ENCODE measurements at regions not wholly inside any gene's neighbourhood (a gene's known extent, or its start where the extent isn't known, plus 50 kb on each side); places are given as distances from the start of the nearest gene placed in this dataset.
"Not testable (repeated sequence)": the region's sequence is repeated elsewhere in the genome, so short reads cannot be mapped to it uniquely, and the experiment has no call there.

GRCh38 chr4:115969756-115970155 lies 856.3 kb upstream of the NDST4 start:
- intact Hi-C loops (cut with DNase I): no loop called here
- no peaks in the 10 kb centered on the region for H3K36me3 ChIP-seq
- H3K4me3 ChIP-seq: no peak overlapping the region
- H3K4me1 ChIP-seq (replicated peaks): no peaks in the 10 kb centered on the region
- H3K9me3 ChIP-seq: no peaks in the 10 kb centered on the region
- no peaks in the 10 kb centered on the region for H3K27me3 ChIP-seq (replicated peaks; ENCODE audit: insufficient read depth)
- no peak overlapping the region for H3K27ac ChIP-seq
- TF ChIP-seq POLR2A (IDR thresholded peaks at IDR 0.05) (no peak), CTCF (IDR thresholded peaks at IDR 0.05) (no peak), POLR2AphosphoS5 (IDR thresholded peaks at IDR 0.05) (no peak)
- no peak for DNase-seq (ENCODE audit: low spot score)
- WGBS: 50% methylated on average over 1 of the region's 1 CpG

GRCh38 chr4:115965588-115965987 lies 852.2 kb upstream of the NDST4 start:
- Histone ChIP-seq H3K27ac (no peak overlapping the region), H3K27me3 (replicated peaks; ENCODE audit: insufficient read depth) (no peaks in the 10 kb centered on the region), H3K36me3 (no peaks in the 10 kb centered on the region), H3K4me3 (no peak overlapping the region), H3K4me1 (replicated peaks) (no peaks in the 10 kb centered on the region), H3K9me3 (no peaks in the 10 kb centered on the region)
- WGBS: 93% methylated on average over 3 of the region's 3 CpGs
- DNase-seq (ENCODE audit: low spot score): no peak
- TF ChIP-seq POLR2AphosphoS5 (IDR thresholded peaks at IDR 0.05) (no peak), CTCF (IDR thresholded peaks at IDR 0.05) (no peak), POLR2A (IDR thresholded peaks at IDR 0.05) (no peak)
- intact Hi-C loops (cut with DNase I): no loop called here

- H3K9me3 ChIP-seq; DNase-seq (ENCODE audit: low spot score); H3K4me1 ChIP-seq (replicated peaks); H3K4me3 ChIP-seq; H3K27me3 ChIP-seq (replicated peaks; ENCODE audit: insufficient read depth); intact Hi-C loops (cut with DNase I); H3K36me3 ChIP-seq; H3K27ac ChIP-seq: not testable (repeated sequence)
- WGBS: 82% methylated on average over 6 of the region's 6 CpGs
Measured at GRCh38 chr4:115956054-115956796, 842.8 kb upstream of the NDST4 start.

- intact Hi-C loops (cut with DNase I): no loop called here
- no peaks in the 10 kb centered on the region for H3K27me3 ChIP-seq (replicated peaks; ENCODE audit: insufficient read depth)
- no peak for DNase-seq (ENCODE audit: low spot score)
- TF ChIP-seq POLR2AphosphoS5 (IDR thresholded peaks at IDR 0.05): no peak
- no peak for TF ChIP-seq CTCF (IDR thresholded peaks at IDR 0.05)
- TF ChIP-seq POLR2A (IDR thresholded peaks at IDR 0.05): no peak
- WGBS: 93% methylated on average over 10 of the region's 10 CpGs
- H3K4me1 ChIP-seq (replicated peaks): no peaks in the 10 kb centered on the region
- H3K4me3 ChIP-seq: no peak overlapping the region
- H3K36me3 ChIP-seq: no peaks in the 10 kb centered on the region
- H3K27ac ChIP-seq: no peak overlapping the region
- no peaks in the 10 kb centered on the region for H3K9me3 ChIP-seq
Measured at GRCh38 chr4:115950806-115951205, 837.4 kb upstream of the NDST4 start.

- H3K4me3 ChIP-seq; DNase-seq (ENCODE audit: low spot score); H3K27ac ChIP-seq; H3K36me3 ChIP-seq; H3K9me3 ChIP-seq; H3K4me1 ChIP-seq (replicated peaks); intact Hi-C loops (cut with DNase I); H3K27me3 ChIP-seq (replicated peaks; ENCODE audit: insufficient read depth): not testable (repeated sequence)
- 93% methylated on average over 3 of the region's 3 CpGs for WGBS
Measured at GRCh38 chr4:115949974-115950743, 836.7 kb upstream of the NDST4 start.

GRCh38 chr4:115945026-115945425 lies 831.6 kb upstream of the NDST4 start:
- H3K4me1 ChIP-seq (replicated peaks): no peaks in the 10 kb centered on the region
- DNase-seq (ENCODE audit: low spot score): no peak
- intact Hi-C loops (cut with DNase I): no loop called here
- no peaks in the 10 kb centered on the region for H3K27me3 ChIP-seq (replicated peaks; ENCODE audit: insufficient read depth)
- H3K36me3 ChIP-seq: no peaks in the 10 kb centered on the region
- no peak overlapping the region for H3K27ac ChIP-seq
- no peaks in the 10 kb centered on the region for H3K9me3 ChIP-seq
- no peak overlapping the region for H3K4me3 ChIP-seq
- no peak for TF ChIP-seq CTCF (IDR thresholded peaks at IDR 0.05)
- TF ChIP-seq POLR2A (IDR thresholded peaks at IDR 0.05): no peak
- no peak for TF ChIP-seq POLR2AphosphoS5 (IDR thresholded peaks at IDR 0.05)
- 79% methylated on average over 3 of the region's 3 CpGs for WGBS
